ENCODE measurements at regions not wholly inside any gene's neighbourhood (a gene's known extent, or its start where the extent isn't known, plus 50 kb on each side); places are given as distances from the start of the nearest gene placed in this dataset.

DNA sequence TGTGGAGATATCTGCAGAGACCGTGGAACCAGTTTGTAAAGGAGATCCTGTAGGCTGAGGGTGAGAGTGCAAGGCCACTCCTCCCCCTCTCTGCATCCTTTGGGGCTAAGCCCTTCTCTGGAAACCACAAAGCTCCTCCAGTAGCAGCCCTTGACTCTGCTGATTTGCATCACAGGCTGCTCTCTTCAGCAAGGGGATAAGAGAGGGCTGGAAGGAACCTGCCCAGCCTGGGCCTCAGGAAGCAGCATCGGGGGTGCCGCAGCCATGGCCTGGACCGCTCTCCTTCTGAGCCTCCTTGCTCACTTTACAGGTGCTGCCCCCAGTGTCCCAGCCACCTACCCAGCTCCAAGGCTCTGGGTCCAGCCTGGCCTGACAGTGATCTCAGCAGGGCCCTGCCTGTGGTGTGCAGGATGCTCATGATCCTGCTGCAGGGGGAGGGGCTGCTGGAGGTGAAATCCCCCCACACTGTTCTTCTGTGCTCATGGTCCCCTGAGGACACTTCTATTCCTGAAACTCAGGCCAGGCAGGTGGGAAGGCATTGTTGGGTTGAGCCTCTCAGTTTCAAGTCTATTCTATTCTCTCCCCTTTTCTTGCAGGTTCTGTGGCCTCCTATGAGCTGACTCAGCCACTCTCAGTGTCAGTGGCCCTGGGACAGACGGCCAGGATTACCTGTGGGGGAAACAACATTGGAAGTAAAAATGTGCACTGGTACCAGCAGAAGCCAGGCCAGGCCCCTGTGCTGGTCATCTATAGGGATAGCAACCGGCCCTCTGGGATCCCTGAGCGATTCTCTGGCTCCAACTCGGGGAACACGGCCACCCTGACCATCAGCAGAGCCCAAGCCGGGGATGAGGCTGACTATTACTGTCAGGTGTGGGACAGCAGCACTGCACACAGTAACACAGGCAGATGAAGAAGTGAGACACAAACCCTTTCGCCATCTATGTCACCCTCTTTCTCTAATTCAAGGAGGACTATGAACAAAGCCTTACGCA is 68.5 kb upstream of the IGLL5 start:
- no peak for DNase-seq (ENCODE audit: low spot score)
- CTCF ChIA-PET, result no interaction called here
- intact Hi-C loops (cut with micrococcal nuclease; ENCODE audit: unreplicated experiment), result no loop called here
- no peak for TF ChIP-seq EZH2 (IDR thresholded peaks at IDR 0.05; ENCODE audit: borderline replicate concordance, low read depth, low read length, poor library complexity, severe bottlenecking)
- TF ChIP-seq, protein P1, sequence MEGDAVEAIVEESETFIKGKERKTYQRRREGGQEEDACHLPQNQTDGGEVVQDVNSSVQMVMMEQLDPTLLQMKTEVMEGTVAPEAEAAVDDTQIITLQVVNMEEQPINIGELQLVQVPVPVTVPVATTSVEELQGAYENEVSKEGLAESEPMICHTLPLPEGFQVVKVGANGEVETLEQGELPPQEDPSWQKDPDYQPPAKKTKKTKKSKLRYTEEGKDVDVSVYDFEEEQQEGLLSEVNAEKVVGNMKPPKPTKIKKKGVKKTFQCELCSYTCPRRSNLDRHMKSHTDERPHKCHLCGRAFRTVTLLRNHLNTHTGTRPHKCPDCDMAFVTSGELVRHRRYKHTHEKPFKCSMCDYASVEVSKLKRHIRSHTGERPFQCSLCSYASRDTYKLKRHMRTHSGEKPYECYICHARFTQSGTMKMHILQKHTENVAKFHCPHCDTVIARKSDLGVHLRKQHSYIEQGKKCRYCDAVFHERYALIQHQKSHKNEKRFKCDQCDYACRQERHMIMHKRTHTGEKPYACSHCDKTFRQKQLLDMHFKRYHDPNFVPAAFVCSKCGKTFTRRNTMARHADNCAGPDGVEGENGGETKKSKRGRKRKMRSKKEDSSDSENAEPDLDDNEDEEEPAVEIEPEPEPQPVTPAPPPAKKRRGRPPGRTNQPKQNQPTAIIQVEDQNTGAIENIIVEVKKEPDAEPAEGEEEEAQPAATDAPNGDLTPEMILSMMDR (conservative IDR thresholded peaks at IDR 0.05; ENCODE audit: low read depth, low read length), result no peak
- H3K9me3 ChIP-seq (ENCODE audit: low read depth, low read length, poor library complexity, severe bottlenecking), result no peaks in the 10 kb centered on the region
- H3K4me3 ChIP-seq (ENCODE audit: low read depth, low read length, poor library complexity, severe bottlenecking), result no peak overlapping the region
- H3K4me1 ChIP-seq (ENCODE audit: insufficient read depth, low read length, poor library complexity, severe bottlenecking), result no peaks in the 10 kb centered on the region
- no peaks in the 10 kb centered on the region for H3K27me3 ChIP-seq (replicated peaks; ENCODE audit: insufficient read depth, low read depth, low read length, poor library complexity)
- no peaks in the 10 kb centered on the region for H3K36me3 ChIP-seq (ENCODE audit: insufficient read depth, low read length, poor library complexity, severe bottlenecking)
- no peak overlapping the region for H3K27ac ChIP-seq (ENCODE audit: low read depth, low read length, poor library complexity, severe bottlenecking)
- BruUV-seq (replicated peaks), result no TSS peak
- POLR2A ChIA-PET (ENCODE audit: low non-redundant PET), result no interaction called here

DNA sequence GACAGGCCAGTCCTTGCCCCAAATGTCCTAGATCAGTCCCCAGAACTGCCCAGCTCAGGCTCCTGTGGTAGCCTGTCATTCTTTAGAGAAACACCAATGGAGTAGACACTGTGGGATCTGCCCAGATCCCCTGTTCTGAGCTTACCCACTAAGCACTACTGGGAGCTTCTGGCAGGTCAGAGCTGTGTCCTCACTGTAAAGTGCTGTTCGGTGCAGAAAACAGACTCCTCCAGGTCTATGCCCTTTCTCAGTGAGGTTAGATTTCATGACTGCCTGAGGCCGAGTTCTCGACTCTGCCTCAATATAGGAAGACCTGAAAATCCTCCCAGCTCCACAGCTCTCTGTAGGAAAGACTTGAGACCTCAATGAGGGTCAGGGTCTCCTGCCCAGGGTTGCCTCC is 67.5 kb upstream of the IGLL5 start:
- Histone ChIP-seq H3K27ac (ENCODE audit: low read depth, low read length, poor library complexity, severe bottlenecking) (no peak overlapping the region), H3K4me3 (ENCODE audit: low read depth, low read length, poor library complexity, severe bottlenecking) (no peak overlapping the region), H3K36me3 (ENCODE audit: insufficient read depth, low read length, poor library complexity, severe bottlenecking) (no peaks in the 10 kb centered on the region), H3K27me3 (replicated peaks; ENCODE audit: insufficient read depth, low read depth, low read length, poor library complexity) (no peaks in the 10 kb centered on the region), H3K9me3 (ENCODE audit: low read depth, low read length, poor library complexity, severe bottlenecking) (no peaks in the 10 kb centered on the region), H3K4me1 (ENCODE audit: insufficient read depth, low read length, poor library complexity, severe bottlenecking) (no peaks in the 10 kb centered on the region)
- no peak for TF ChIP-seq EZH2 (IDR thresholded peaks at IDR 0.05; ENCODE audit: borderline replicate concordance, low read depth, low read length, poor library complexity, severe bottlenecking)
- TF ChIP-seq, protein P1 (conservative IDR thresholded peaks at IDR 0.05; ENCODE audit: low read depth, low read length), result no peak
- no peak for DNase-seq (ENCODE audit: low spot score)
- intact Hi-C loops (cut with micrococcal nuclease; ENCODE audit: unreplicated experiment), result no loop called here
- BruUV-seq (replicated peaks), result no TSS peak
- ChIA-PET CTCF (no interaction called here), POLR2A (ENCODE audit: low non-redundant PET) (no interaction called here)

DNA sequence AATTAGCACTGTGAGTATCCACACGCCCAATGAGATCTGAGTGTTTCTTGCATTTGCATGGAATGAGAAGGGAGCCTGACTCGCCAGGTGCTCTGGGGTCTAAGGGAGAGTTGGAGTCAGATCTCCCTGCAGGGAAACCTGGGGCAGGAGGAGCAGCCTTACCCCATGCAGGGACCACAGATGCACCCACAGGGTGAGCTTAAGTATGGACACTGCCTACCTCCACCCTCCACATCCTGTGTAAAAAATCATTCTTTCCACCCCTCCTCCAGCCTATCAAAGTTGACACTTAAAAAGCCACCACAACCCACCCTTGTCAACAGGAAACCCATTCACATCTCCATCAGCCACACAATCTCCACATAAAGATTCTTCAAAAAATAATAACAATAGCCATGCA is 67.0 kb upstream of the IGLL5 start:
- TF ChIP-seq EZH2 (IDR thresholded peaks at IDR 0.05; ENCODE audit: borderline replicate concordance, low read depth, low read length, poor library complexity, severe bottlenecking), result no peak
- TF ChIP-seq, protein P1 (conservative IDR thresholded peaks at IDR 0.05; ENCODE audit: low read depth, low read length), result no peak
- H3K4me1 ChIP-seq (ENCODE audit: insufficient read depth, low read length, poor library complexity, severe bottlenecking), result no peaks in the 10 kb centered on the region
- BruUV-seq (replicated peaks), result no TSS peak
- no peak overlapping the region for H3K27ac ChIP-seq (ENCODE audit: low read depth, low read length, poor library complexity, severe bottlenecking)
- H3K36me3 ChIP-seq (ENCODE audit: insufficient read depth, low read length, poor library complexity, severe bottlenecking), result no peaks in the 10 kb centered on the region
- H3K27me3 ChIP-seq (replicated peaks; ENCODE audit: insufficient read depth, low read depth, low read length, poor library complexity), result peaks cover 5% of the 10 kb centered on the region
- no peaks in the 10 kb centered on the region for H3K9me3 ChIP-seq (ENCODE audit: low read depth, low read length, poor library complexity, severe bottlenecking)
- DNase-seq (ENCODE audit: low spot score), result no peak
- CTCF ChIA-PET, result no interaction called here
- H3K4me3 ChIP-seq (ENCODE audit: low read depth, low read length, poor library complexity, severe bottlenecking), result no peak overlapping the region
- POLR2A ChIA-PET (ENCODE audit: low non-redundant PET), result no interaction called here
- intact Hi-C loops (cut with micrococcal nuclease; ENCODE audit: unreplicated experiment), result no loop called here

All from A673 (cell line).